HG03280 (cell line): ENCODE measurements at regions not wholly inside any gene's neighbourhood (a gene's known extent, or its start where the extent isn't known, plus 50 kb on each side); places are given as distances from the start of the nearest gene placed in this dataset.
"Not testable (repeated sequence)": the region's sequence is repeated elsewhere in the genome, so short reads cannot be mapped to it uniquely, and the experiment has no call there.

ENCODE experiments used
- ATAC-seq: cut with Tn5 transposase; IDR thresholded peaks from one replicate; pipeline ENCODE4 v1.9.1; 2021; ENCODE audit warnings: mild to moderate bottlenecking, moderate library complexity; ENCODE audit not compliant: unreplicated experiment

DNA sequence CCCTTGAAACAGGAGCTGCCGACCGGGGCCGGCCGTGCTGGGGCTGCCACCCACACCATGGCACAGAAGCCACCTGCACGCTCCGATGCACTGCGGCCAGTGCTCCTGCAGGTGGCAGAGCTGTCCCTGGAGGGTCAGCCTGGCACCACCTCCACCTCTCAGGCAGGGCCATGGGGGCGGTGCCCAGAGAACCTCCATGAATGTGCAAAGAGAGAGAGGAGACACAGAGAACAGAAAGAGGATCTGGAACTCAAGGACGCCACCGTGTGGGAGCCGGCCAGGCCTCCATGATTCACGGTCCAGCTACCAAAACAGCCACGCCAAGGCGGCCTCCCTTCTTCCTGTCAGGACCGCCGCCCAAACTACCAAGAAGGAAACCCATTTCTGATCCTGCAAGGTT lies 5397.7 kb upstream of the TPTE start:
- peak; percentile 50 for ATAC-seq

DNA sequence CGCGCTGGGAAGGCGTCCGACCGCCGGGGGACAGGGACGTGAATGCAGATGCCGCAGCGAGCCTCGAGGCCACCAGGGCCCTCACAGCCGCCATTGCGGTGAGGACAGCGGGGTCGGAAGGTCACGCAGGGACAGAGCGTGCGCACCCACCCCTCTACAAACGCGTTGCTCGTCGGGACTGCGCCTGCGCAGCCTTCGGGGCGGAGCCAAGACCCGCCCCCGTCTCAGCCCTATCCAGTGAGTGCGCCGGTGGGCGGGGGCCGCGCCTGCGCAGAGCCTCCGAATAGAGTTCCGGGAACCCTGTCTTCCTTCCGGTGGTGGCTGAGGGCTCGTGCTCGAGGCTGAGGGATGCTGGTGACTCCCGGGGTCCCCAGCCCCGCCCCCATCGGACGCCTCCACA lies 5393.1 kb upstream of the TPTE start:
- ATAC-seq = peak; percentile 92

DNA sequence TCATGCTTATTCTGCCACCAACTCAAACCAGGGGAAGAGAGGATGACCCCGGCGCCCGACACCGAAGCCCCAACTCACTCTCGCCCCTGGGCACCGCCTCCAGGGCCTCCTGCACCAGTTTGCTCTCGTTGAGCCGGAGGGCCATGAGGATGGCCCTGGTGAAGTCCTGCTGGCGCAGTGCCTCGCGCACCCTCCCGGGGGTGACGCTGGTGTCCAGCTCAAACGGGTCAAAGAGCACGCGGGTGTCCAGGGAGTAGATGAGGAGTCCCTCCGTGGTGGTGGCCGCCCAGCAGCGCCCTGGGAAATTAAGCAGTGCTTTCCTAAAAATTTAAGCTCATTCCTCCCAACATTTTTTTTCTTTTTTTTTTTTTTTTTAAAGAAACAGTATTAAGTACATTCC lies 5387.6 kb upstream of the TPTE start:
- not testable (repeated sequence) for ATAC-seq

DNA sequence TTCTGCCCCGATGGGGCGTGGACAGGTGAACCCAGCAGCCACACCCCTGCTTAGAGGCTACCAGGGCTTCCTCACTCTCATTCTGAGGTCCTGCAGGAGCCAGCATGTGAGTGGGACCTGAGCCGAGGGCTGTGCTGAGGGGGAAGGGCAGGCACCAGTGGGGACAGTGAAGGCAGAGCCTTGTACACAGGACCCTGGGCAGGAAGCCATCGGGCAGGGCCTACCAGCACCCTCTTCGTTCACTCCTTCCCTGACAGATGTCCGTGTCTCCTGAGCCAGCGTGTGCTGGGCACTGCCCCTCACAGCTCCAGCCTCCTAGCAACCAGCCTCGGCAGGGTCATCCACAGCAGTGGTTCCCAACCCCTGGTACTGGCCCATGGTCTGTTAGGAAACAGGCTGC lies 5385.0 kb upstream of the TPTE start:
- not testable (repeated sequence) for ATAC-seq

DNA sequence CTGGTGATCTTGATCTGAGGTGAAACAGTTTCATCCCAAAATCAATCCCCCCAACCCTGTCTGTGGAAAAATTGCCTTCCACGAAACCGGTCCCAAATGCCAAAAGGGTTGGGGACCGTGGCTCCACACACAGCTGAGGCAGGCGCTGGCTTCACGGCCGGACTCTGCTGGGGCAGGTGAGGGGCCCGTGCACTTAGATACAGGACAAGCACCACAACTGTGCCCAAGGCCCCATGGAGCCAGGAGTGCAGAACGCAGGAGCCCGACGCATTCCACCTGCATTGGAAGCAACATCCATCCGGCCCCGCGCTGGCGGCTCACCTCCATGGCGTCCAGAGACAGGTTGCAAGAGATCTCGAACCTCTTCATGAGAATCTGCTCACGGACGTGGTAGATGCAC lies 5384.4 kb upstream of the TPTE start:
- ATAC-seq = not testable (repeated sequence)

DNA sequence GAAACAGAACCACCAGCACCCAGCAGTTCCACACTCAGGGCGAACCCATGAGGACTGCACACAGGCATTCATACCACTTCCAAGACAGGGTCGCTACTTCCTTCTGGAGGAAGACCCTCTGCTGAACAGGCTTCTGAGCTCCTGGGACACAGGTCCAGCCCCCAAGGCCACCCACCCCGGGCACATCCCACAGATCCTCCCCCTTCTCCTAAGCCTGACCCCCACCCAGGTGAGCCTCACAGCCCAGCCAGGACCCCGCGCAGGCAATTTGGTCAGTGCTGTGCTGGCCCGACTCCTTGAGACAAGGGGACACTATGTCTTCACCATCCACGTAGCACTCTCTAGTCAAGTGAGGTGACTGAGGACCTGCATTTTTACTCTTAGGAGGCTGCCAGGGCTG lies 5382.7 kb upstream of the TPTE start:
- ATAC-seq = not testable (repeated sequence)

DNA sequence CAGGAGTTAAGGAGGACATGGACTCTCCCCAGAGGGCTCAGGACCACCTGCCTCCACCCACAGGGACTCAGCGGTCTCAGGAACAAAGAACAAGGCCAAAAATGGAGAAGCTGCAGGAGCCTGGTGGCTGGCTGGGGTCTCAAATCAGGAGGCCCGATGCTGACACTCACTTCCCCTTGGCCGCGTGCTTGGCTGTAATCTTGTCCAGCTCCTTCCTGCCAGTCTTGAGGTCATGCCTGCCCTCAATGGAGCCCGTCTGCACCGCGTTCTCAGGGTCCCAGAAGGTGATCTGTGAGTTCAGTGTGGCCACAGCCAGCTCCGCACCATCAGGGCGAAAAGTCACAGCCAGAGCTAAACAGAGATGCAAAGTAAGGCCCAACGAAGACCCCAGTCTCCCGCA lies 5381.9 kb upstream of the TPTE start:
- not testable (repeated sequence) for ATAC-seq

DNA sequence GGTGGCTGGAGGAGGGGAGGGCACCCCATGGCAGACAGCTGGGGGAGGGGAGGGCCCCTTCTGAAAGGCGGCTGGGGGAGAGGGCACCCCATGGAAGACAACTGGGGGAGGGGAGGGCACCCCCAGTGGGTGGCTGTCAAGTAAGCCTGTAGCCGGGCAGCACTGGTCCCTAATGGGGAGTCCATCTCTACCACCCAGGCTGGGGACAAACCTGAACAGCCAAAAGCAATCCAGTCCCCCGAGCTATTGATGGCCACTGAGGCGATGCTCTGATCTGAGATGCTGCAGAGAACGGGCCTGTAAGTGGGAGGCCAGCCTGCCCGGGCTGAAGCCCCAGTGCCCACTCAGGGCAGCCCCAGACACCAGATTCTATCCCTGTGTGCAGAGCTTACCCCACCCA lies 5378.4 kb upstream of the TPTE start:
- not testable (repeated sequence) for ATAC-seq

DNA sequence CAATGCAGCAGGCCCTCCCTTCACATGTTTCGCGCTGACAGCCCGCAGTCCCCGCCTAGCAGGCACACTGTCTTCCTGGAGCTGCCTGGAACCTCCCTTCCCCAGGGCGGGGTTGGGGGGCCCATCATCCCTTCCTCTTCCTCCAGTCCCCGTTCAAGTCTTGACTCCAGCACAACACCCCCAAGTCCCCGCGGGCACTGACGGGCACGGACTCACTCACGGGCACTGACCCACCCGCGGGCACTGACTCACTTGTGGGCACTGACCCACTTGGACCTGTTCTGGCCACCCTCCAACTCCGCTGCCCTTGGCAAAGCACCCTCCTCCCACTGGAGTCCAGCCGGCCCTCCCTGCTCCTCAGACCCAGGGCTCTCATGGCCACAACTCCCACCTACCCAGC lies 5376.7 kb upstream of the TPTE start:
- not testable (repeated sequence) for ATAC-seq

DNA sequence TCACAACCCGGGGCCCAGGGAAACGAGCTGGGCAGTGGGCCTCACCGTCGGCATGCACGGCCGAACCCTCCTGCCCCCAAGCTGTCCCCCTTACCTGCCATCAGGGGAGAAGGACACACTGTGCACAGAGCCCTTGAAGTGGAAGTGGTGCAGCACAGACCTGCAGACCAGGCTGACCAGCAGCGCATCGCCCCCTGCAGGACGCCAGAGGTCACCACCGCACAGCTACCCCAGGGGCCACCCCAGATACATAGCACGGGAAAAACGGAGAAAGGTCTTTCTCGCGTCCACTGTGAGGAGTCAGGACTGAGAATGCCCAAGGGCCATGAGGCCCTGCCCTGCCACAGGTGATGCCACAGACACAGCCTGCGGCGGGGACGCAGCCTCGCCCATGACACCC lies 5373.7 kb upstream of the TPTE start:
- not testable (repeated sequence) for ATAC-seq

DNA sequence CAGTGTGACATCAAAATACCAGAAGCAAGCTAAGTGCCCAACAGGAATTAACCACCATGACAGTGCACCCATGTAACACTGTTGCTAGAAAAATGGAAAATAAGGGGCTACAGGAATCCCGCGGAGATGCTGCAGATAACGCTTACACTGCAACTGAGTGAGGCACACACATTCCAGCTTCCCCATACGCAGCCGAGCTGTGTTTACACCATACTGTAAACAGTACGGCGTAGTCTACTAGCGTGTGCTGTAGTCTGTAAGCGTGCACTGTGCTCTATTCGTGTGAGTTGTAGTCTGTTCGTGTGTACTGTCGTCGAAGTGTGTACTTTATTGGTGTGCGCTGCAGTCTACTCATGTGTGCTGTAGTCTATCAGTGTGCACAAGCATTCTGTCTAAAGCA lies 5372.2 kb upstream of the TPTE start:
- not testable (repeated sequence) for ATAC-seq

DNA sequence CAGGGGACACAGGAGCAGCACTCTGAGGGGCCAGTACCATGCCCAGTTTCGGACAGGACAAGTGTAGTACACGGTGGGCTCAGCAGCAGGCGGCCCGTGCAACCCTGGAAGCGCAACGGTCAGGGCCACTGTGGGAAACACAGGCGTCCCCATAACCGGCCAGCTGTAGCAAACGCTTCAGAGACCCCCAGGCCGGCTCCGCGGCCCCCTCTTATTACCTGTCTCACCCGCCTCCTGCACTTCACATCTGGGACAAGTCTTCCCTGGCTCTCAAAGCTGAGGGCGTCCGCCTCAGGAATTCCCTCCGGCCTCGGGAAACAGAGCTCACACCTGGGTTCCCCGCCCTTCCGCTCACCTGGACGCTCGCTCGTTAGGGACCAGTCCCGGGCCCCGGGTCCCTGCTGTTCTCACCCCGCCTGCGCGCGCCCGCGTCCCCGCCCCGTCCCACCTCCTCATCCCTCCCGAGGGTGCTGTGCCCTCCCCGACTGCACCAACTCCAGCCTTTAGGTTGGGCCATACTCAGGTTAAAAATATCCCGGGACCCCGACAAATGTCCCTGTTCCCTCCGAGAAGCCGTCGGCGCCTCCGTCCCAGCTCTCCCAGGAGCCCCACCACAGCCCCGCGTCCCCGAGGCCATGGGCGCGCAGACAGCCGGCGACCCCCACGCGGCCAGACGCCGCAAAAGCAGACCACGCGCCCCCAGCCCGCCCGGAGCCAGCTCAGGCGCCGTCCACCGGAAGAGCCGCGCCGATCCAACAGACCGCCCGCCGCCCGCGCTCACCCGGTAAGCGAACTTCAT lies 5367.3 kb upstream of the TPTE start:
- not testable (repeated sequence) for ATAC-seq

DNA sequence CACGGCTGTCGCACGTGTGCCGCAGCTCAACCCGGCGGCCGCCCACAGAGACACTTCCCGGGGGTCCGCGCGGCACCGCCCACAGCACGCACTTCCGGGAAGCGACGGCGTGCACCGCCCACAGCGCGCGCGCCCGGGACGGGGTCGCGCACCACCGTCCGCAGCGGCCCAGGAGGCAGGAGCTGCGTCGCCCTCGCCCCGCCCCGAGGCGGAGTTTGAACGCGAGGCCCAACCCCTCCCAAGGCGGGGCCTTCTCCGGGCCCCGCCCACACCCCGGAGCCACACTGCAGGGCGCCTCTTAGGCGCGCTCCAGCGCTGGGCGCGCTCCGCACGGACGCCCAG lies 5366.8 kb upstream of the TPTE start:
- peak; percentile 99 for ATAC-seq

DNA sequence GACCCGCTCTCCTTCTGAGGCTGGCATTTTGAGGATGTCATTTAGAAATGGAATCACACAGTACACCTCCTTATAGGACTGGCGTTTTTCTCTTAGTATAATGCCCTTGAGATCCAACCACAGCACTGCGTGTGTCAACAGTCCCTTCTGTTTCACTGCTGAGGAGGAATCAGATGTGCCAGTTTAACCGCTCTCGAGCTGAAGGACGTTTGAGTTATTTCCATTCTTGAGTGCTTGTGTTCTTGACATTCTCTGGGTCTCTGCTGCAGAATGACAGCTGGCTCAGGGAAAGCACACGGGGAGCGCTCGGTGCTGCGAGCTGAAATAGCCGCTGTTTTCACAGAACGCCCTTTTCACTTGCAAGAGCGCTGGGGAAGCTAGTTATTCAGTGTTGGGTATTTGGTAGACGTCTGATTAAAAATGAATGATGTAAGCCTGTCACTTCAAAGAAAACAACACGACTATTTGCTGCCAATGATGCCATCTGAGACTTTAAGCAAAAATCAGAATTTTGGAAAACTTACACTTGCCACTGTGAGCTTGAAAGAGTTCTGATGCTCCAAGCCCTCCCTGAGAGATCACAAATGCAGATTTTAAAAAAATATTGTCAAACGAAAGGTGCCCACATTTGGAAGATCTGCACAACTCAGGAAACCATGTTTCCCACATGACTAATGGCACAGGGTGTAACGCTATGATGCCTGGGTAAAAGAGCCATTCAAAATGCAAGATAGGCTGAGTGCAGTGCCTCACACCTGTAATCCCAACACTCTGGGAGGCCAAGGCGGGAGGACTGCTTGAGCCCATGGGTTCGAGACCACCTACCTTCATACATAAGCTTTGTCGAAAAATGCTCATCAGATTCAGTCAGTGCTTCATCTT lies 5358.4 kb upstream of the TPTE start:
- not testable (repeated sequence) for ATAC-seq

DNA sequence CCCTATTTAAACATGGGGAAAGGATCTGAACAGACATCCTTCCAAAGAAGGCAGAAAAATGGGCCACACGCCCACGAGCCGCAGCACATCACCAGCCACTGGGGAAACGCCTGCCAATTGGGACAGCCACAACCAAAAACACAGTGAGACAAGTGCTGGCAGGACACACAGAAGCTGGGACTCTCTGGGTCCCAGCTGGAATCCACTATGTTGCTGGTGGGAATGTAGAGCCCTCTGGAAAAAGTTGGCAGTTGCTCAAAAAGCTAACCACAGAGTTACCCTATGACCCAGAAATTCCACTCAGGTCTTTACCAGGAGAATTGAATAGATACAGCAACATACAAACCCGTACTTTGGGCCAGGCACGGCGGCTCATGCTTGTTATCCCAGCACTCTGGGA lies 5355.6 kb upstream of the TPTE start:
- ATAC-seq = not testable (repeated sequence)
